ENCODE measurements at regions not wholly inside any gene's neighbourhood (a gene's known extent, or its start where the extent isn't known, plus 50 kb on each side); places are given as distances from the start of the nearest gene placed in this dataset.

- TF ChIP-seq CTCF (IDR thresholded peaks at IDR 0.05) (no peak), POLR2A (IDR thresholded peaks at IDR 0.05) (no peak), POLR2AphosphoS5 (IDR thresholded peaks at IDR 0.05) (no peak)
Measured at GRCh38 chr5:33306758-33307157, 134.0 kb upstream of the TARS1 start.
